WI38 (cell line): ENCODE measurements at regions not wholly inside any gene's neighbourhood (a gene's known extent, or its start where the extent isn't known, plus 50 kb on each side); places are given as distances from the start of the nearest gene placed in this dataset.

Experiments used
- H3K4me3 ChIP-seq: 2 replicates; pipeline ENCODE4 v1.5.1; 2011; ENCODE audit warnings: low read depth, mild to moderate bottlenecking, control low read depth, low read length
- TF ChIP-seq, protein P1 (sequence below): IDR thresholded peaks from 2 replicates; pipeline ENCODE4 v1.5.1; 2012; ENCODE audit warnings: low read depth, mild to moderate bottlenecking, control low read depth, low read length

DNA sequence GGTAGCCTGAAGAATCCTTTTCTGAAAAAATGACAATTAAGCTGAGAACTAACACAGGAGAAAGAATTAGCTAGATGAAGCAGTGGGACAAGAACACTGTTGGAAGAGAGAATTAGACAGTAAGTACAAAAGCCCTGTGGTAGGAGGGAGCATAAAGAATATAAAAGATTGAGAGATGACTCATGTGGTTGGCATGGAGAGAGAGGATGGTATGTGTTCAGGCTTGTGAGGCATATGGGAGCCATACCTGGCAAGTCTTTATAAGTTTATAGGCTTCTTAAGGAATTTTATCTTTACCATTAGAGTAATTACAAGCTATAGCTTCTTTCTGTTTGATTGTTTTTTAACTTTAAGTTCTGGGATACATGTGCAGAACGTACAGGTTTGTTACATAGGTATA, 325.0 kb downstream of the ARL6IP6 start:
- no peak overlapping the region for H3K4me3 ChIP-seq
- TF ChIP-seq, protein P1, sequence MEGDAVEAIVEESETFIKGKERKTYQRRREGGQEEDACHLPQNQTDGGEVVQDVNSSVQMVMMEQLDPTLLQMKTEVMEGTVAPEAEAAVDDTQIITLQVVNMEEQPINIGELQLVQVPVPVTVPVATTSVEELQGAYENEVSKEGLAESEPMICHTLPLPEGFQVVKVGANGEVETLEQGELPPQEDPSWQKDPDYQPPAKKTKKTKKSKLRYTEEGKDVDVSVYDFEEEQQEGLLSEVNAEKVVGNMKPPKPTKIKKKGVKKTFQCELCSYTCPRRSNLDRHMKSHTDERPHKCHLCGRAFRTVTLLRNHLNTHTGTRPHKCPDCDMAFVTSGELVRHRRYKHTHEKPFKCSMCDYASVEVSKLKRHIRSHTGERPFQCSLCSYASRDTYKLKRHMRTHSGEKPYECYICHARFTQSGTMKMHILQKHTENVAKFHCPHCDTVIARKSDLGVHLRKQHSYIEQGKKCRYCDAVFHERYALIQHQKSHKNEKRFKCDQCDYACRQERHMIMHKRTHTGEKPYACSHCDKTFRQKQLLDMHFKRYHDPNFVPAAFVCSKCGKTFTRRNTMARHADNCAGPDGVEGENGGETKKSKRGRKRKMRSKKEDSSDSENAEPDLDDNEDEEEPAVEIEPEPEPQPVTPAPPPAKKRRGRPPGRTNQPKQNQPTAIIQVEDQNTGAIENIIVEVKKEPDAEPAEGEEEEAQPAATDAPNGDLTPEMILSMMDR = no peak

DNA sequence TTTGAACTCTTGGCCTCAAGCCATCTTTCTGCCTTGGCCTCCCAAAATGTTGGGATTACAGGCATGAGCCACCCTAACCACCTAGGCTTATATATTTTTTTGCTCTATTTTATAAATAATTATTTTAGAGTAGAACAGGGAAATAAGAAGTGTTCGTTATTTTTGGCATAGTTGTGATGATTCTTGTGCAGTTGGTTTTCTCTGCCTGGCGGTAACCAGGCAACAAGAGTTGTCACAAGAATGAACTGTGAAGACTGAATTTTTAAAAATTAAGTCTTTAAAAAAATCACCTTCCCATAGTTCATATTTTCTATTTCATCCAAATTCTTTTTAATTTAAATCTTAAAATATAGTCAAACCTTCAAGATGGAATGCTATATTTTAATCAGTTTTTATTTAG, 310.2 kb downstream of the ARL6IP6 start:
- TF ChIP-seq, protein P1 = no peak
- H3K4me3 ChIP-seq = no peak overlapping the region

DNA sequence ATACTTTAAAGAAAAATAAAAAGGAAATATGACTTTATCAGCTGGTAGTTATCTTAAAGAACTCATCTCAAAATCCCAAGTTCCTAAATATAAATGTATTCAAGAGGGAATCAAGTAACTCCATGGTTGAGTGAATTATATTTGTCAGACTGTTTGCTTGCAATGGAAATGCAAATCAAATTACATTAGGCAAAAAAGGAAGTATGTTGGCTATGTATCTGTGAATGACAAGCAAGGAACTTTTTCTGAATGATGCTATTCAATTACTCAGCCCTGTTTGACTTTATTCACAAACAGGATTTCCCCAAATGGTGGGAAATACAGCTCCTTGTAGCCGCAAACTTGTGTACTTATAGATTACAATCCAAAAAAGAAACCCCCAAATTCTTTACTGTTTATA, 309.1 kb downstream of the ARL6IP6 start:
- no peak overlapping the region for H3K4me3 ChIP-seq
- TF ChIP-seq, protein P1 = no peak

DNA sequence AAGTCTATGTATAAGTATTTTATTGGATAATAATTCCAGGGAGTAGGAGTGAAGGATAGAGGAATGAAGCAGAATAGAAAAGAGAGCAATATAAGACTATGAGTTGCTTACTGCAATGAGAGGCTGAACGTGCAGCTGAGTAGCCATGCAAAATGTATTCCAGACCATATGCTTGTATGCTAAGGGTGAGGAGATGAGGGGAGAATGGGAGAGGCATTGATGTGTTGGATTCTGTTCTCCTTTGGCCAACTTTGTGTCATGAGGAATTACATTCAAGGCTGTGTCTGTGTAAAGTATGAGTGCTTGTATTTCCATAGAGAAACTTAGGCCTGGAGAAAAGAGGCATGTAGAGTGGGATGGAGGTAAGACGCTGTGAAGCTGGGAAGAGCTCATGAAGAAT, 301.8 kb downstream of the ARL6IP6 start:
- no peak overlapping the region for H3K4me3 ChIP-seq
- TF ChIP-seq, protein P1 = no peak

DNA sequence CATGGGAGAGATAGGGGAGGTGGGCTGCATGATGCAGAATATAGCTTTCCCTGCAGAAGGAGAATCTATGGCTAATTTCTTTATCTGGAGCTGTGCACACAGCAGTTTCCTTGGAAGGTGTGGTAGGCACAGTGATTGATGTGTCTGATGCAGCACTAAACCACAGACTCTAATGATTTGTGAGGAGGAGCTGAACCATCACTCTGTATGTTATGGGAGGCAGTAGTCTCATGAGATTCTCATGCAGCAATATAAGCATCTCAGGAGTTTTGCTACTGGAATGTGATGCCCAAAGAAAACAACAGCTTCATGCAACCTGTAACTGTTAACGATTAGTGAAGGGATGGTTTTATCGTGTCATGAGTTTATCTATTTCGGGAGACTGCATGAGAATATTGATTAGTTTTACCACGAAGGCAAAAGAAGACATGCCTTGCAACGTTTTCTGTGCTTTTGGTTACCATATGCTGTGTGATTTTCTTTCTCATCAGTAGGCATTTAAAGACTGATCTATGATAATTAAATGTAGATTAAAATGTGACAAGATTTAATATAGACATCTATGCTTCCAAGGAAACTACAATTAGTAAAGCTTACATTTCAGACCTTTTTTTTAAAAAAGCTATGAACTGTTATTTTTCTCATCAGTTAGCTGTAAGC, 286.8 kb downstream of the ARL6IP6 start:
- no peak overlapping the region for H3K4me3 ChIP-seq
- TF ChIP-seq, protein P1 = no peak

DNA sequence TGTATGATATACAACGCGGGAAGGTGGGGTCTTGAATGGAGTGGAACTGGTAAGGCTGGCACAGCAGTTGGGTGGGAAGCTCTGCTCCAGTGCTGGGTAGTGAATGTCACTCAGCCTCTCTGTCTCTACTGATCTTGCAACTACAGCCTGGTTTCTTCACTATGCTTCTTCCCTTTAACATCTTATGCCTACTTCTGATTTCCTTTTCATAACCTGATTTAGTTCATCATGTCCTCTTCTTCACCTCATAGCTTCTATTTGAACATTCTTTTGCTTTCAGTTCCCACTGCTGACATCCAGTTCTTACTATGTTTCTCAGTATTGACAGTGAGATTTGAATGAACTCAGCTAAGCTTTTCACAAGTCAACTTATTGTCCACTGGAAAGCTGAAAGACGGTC, 286.2 kb downstream of the ARL6IP6 start:
- H3K4me3 ChIP-seq = no peak overlapping the region
- TF ChIP-seq, protein P1 = no peak

DNA sequence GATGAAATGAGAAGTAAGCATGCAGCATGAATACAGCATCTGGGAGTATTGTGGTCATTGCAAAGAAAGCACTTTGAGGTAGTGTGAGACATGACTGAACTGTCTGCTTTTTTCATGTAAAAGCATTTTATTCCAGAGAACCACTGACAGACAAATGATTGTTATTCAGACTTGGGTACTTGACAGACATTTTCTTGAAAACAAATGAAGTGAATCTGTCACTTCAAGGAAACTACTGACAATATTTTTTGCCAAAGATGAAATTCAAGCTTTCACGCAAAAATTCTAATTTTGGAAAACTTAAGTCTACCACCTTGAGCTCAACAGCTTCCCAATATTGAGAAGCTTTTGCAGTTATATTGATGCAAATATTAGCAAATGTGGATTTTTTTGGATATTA, 255.7 kb downstream of the ARL6IP6 start:
- H3K4me3 ChIP-seq = no peak overlapping the region
- TF ChIP-seq, protein P1 = no peak
